Esophagus muscularis mucosa (tissue), 4 donors: ENCODE measurements at regions not wholly inside any gene's neighbourhood (a gene's known extent, or its start where the extent isn't known, plus 50 kb on each side); places are given as distances from the start of the nearest gene placed in this dataset.

ENCODE experiments used
- DNase-seq: peaks from one replicate; pipeline ENCODE4 v3.0.0-alpha.2; 2017; ENCODE audit errors: extremely low spot score
- H3K27ac ChIP-seq, 4 donors: fragments of 200-600 bp; sonication (generic); replicated peaks in 1 of 4; 1 replicate in 3 of 4; 2 replicates in 1 of 4; pipeline ENCODE4 v1.5.1; 2016 to 2019; ENCODE audit warnings: mild to moderate bottlenecking in 1 of 4
- H3K27me3 ChIP-seq, 4 donors: fragments of 200-600 bp; sonication (generic); one replicate each; pipeline versions ENCODE4 v1.5.1 to v1.6.0; 2016 to 2019
- H3K36me3 ChIP-seq, 4 donors: fragments of 200-600 bp; sonication (generic); one replicate each; pipeline ENCODE4 v1.5.1; 2016 to 2019
- H3K4me1 ChIP-seq, 4 donors: fragments of 200-600 bp; sonication (generic); one replicate each; pipeline ENCODE4 v1.5.1; 2016 to 2019
- H3K4me3 ChIP-seq, 4 donors: fragments of 200-600 bp; sonication (generic); 1 replicate in 2 of 4; 2 replicates in 2 of 4; pipeline ENCODE4 v1.5.1; 2016 to 2019; ENCODE audit warnings: mild to moderate bottlenecking in 4 of 4, moderate library complexity in 1 of 4
- H3K9me3 ChIP-seq, 4 donors: fragments of 200-600 bp; sonication (generic); 1 replicate in 3 of 4; 2 replicates in 1 of 4; pipeline ENCODE4 v1.5.1; 2016 to 2019
- EP300 ChIP-seq: sonication (generic); formaldehyde crosslinking; IDR thresholded peaks from one replicate; pipeline ENCODE4 v1.6.1; 2017; ENCODE audit warnings: antibody characterized with exemption
- POLR2A ChIP-seq: fragments of 450-650 bp; IDR thresholded peaks from one replicate; pipeline ENCODE4 v1.6.1; 2017; ENCODE audit warnings: antibody characterized with exemption, moderate library complexity, mild to moderate bottlenecking, low read depth
- POLR2AphosphoS5 ChIP-seq, 2 donors: sonication (generic); formaldehyde crosslinking; IDR thresholded peaks; one replicate each; pipeline ENCODE4 v1.6.1; 2017; ENCODE audit warnings: antibody characterized with exemption in 2 of 2
- WGBS: methylation state at CpG from one replicate; pipeline ENCODE4 v1.1.5; 2018; 5-methylcytosine and 5-hydroxymethylcytosine counted together
- intact Hi-C: fragments of 100-400 bp; cut with DNase I; formaldehyde crosslinking; loops from one replicate; pipeline ENCODE4 v1.15.1; 2023
- TF ChIP-seq, protein P1 (sequence below), 3 experiments: fragments of 200-600 bp in 2 of 3; fragments of 450-650 bp in 1 of 3; sonication (generic) in 2 of 3; IDR thresholded peaks; one replicate each; pipeline ENCODE4 v1.5.1; 2017 to 2019; ENCODE audit warnings: antibody characterized with exemption in 3 of 3, mild to moderate bottlenecking in 2 of 3, moderate library complexity in 1 of 3

- DNase-seq: no peak
- no peak overlapping the region for H3K4me3 ChIP-seq
- peaks cover 0 to 7% (median 0%) of the 10 kb centered on the region in 4 donors for H3K9me3 ChIP-seq
- no peaks in the 10 kb centered on the region for H3K4me1 ChIP-seq
- H3K27me3 ChIP-seq: no peaks in the 10 kb centered on the region
- no peaks in the 10 kb centered on the region for H3K36me3 ChIP-seq
- TF ChIP-seq, protein P1, sequence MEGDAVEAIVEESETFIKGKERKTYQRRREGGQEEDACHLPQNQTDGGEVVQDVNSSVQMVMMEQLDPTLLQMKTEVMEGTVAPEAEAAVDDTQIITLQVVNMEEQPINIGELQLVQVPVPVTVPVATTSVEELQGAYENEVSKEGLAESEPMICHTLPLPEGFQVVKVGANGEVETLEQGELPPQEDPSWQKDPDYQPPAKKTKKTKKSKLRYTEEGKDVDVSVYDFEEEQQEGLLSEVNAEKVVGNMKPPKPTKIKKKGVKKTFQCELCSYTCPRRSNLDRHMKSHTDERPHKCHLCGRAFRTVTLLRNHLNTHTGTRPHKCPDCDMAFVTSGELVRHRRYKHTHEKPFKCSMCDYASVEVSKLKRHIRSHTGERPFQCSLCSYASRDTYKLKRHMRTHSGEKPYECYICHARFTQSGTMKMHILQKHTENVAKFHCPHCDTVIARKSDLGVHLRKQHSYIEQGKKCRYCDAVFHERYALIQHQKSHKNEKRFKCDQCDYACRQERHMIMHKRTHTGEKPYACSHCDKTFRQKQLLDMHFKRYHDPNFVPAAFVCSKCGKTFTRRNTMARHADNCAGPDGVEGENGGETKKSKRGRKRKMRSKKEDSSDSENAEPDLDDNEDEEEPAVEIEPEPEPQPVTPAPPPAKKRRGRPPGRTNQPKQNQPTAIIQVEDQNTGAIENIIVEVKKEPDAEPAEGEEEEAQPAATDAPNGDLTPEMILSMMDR (IDR thresholded peaks at IDR 0.05): no peak
- TF ChIP-seq POLR2AphosphoS5 (IDR thresholded peaks at IDR 0.05): peak; percentile 23 to 65
- peak overlapping the region in 2 of 4 donors; percentile 10 to 51 for H3K27ac ChIP-seq
- intact Hi-C loops: no loop called here
- WGBS: 65% methylated on average over 5 of the region's 5 CpGs
Measured at GRCh38 chrX:55326985-55327384, 62.3 kb upstream of the PAGE3 start.

DNA sequence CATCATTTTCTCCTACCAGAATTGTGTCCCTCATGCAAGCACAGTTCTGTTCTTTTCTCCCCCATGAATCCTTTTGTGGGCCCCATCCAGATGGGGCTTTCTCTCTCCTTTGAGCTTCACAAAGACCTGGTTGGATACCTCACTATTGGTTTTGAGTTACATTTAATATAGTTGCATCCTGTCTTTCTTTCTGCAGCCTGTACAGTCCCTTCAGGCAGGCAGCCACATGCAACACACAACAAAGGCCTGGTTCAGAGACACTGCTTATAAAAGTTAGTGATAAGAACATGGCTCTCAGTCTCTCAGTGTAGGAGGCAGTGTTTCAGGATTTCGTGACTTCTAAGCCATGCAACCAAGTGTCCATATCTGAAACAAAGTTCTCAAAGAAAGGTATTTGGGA lies 70.6 kb upstream of the PAGE3 start:
- 50% methylated on average over 1 of the region's 1 CpG for WGBS
- H3K27me3 ChIP-seq: no peaks in the 10 kb centered on the region
- DNase-seq: no peak
- H3K9me3 ChIP-seq: no peaks in the 10 kb centered on the region
- no peak overlapping the region for H3K4me3 ChIP-seq
- H3K36me3 ChIP-seq: no peaks in the 10 kb centered on the region
- TF ChIP-seq, protein P1 (IDR thresholded peaks at IDR 0.05): no peak
- TF ChIP-seq POLR2A (no peak), EP300 (no peak), POLR2AphosphoS5 (IDR thresholded peaks at IDR 0.05) (no peak)
- no peaks in the 10 kb centered on the region for H3K4me1 ChIP-seq
- intact Hi-C loops: no loop called here
- no peak overlapping the region for H3K27ac ChIP-seq

GRCh38 chrX:55336176-55336575 lies 71.5 kb upstream of the PAGE3 start:
- TF ChIP-seq, protein P1 (IDR thresholded peaks at IDR 0.05): no peak
- no peak for TF ChIP-seq EP300
- no peak for TF ChIP-seq POLR2AphosphoS5 (IDR thresholded peaks at IDR 0.05)
- TF ChIP-seq POLR2A: no peak
- H3K27ac ChIP-seq: no peak overlapping the region
- no peak for DNase-seq
- no peaks in the 10 kb centered on the region for H3K4me1 ChIP-seq
- no peaks in the 10 kb centered on the region for H3K9me3 ChIP-seq
- H3K27me3 ChIP-seq: no peaks in the 10 kb centered on the region
- no peak overlapping the region for H3K4me3 ChIP-seq
- H3K36me3 ChIP-seq: no peaks in the 10 kb centered on the region
- intact Hi-C loops: no loop called here

- Histone ChIP-seq H3K4me1 (no peaks in the 10 kb centered on the region), H3K27me3 (no peaks in the 10 kb centered on the region), H3K27ac (no peak overlapping the region), H3K36me3 (no peaks in the 10 kb centered on the region), H3K4me3 (no peak overlapping the region), H3K9me3 (no peaks in the 10 kb centered on the region)
- WGBS: 74% methylated on average over 4 of the region's 4 CpGs
- intact Hi-C loops: no loop called here
- no peak for DNase-seq
- TF ChIP-seq POLR2A (no peak), POLR2AphosphoS5 (IDR thresholded peaks at IDR 0.05) (no peak), EP300 (no peak)
- TF ChIP-seq, protein P1 (IDR thresholded peaks at IDR 0.05): no peak
Measured at GRCh38 chrX:55340896-55341433, 76.2 kb upstream of the PAGE3 start.
